Neural cell (in vitro differentiated cells): ENCODE measurements at regions not wholly inside any gene's neighbourhood (a gene's known extent, or its start where the extent isn't known, plus 50 kb on each side); places are given as distances from the start of the nearest gene placed in this dataset.

Source experiments
- EP300 ChIP-seq: fragments of 450-650 bp; conservative IDR thresholded peaks from 2 replicates; pipeline ENCODE4 v1.6.1; 2014; ENCODE audit warnings: antibody characterized with exemption, mild to moderate bottlenecking, moderate library complexity; ENCODE audit not compliant: poor library complexity, severe bottlenecking
- EZH2 ChIP-seq: fragments of 200-600, 300-800 bp; shearing (Covaris generic), sonication (generic); IDR thresholded peaks from 2 replicates; pipeline ENCODE4 v1.6.1; 2014; ENCODE audit warnings: antibody characterized with exemption, low read length, borderline replicate concordance, mild to moderate bottlenecking; ENCODE audit not compliant: insufficient read depth, poor library complexity, severe bottlenecking
- MXI1 ChIP-seq: fragments of 450-650 bp; conservative IDR thresholded peaks from 2 replicates; pipeline ENCODE4 v1.6.1; 2014; ENCODE audit warnings: antibody characterized with exemption, mild to moderate bottlenecking; ENCODE audit not compliant: poor library complexity, severe bottlenecking
- POLR2AphosphoS5 ChIP-seq: IDR thresholded peaks from 2 replicates; pipeline ENCODE4 v1.6.1; 2012
- TF ChIP-seq, protein P1 (sequence below): fragments of 450-650 bp; IDR thresholded peaks from 2 replicates; pipeline ENCODE4 v1.5.1; 2014; ENCODE audit warnings: antibody characterized with exemption, mild to moderate bottlenecking, moderate library complexity; ENCODE audit not compliant: poor library complexity, severe bottlenecking
- TF ChIP-seq, protein P2 (sequence below): IDR thresholded peaks from 2 replicates; pipeline ENCODE4 v1.6.1; 2012; ENCODE audit warnings: borderline replicate concordance

DNA sequence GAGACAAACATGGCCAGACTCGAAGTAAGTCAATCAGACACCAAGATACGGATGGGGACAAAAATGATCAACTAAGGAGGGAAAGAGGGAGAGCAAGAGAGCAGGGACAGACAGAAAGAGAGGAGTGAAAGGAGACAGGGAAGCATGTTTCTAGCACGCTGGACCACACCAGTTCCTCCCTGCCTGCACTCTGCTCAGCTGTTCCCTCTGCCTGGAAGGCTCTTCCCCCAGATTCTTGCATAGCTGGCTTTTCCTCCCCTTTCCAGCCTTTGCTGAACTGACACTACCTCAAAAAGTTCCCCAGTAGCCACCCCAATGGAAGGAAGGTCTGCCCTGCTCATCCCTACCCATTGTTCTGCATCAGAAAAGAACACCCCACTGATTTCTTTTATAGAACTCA, 185.9 kb downstream of the MAFB start:
- TF ChIP-seq, protein P1, sequence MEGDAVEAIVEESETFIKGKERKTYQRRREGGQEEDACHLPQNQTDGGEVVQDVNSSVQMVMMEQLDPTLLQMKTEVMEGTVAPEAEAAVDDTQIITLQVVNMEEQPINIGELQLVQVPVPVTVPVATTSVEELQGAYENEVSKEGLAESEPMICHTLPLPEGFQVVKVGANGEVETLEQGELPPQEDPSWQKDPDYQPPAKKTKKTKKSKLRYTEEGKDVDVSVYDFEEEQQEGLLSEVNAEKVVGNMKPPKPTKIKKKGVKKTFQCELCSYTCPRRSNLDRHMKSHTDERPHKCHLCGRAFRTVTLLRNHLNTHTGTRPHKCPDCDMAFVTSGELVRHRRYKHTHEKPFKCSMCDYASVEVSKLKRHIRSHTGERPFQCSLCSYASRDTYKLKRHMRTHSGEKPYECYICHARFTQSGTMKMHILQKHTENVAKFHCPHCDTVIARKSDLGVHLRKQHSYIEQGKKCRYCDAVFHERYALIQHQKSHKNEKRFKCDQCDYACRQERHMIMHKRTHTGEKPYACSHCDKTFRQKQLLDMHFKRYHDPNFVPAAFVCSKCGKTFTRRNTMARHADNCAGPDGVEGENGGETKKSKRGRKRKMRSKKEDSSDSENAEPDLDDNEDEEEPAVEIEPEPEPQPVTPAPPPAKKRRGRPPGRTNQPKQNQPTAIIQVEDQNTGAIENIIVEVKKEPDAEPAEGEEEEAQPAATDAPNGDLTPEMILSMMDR: no peak
- TF ChIP-seq POLR2AphosphoS5 (no peak), EP300 (no peak), EZH2 (no peak), MXI1 (no peak)
- TF ChIP-seq, protein P2, sequence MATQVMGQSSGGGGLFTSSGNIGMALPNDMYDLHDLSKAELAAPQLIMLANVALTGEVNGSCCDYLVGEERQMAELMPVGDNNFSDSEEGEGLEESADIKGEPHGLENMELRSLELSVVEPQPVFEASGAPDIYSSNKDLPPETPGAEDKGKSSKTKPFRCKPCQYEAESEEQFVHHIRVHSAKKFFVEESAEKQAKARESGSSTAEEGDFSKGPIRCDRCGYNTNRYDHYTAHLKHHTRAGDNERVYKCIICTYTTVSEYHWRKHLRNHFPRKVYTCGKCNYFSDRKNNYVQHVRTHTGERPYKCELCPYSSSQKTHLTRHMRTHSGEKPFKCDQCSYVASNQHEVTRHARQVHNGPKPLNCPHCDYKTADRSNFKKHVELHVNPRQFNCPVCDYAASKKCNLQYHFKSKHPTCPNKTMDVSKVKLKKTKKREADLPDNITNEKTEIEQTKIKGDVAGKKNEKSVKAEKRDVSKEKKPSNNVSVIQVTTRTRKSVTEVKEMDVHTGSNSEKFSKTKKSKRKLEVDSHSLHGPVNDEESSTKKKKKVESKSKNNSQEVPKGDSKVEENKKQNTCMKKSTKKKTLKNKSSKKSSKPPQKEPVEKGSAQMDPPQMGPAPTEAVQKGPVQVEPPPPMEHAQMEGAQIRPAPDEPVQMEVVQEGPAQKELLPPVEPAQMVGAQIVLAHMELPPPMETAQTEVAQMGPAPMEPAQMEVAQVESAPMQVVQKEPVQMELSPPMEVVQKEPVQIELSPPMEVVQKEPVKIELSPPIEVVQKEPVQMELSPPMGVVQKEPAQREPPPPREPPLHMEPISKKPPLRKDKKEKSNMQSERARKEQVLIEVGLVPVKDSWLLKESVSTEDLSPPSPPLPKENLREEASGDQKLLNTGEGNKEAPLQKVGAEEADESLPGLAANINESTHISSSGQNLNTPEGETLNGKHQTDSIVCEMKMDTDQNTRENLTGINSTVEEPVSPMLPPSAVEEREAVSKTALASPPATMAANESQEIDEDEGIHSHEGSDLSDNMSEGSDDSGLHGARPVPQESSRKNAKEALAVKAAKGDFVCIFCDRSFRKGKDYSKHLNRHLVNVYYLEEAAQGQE: no peak
